Hepatocyte (in vitro differentiated cells): ENCODE measurements at regions not wholly inside any gene's neighbourhood (a gene's known extent, or its start where the extent isn't known, plus 50 kb on each side); places are given as distances from the start of the nearest gene placed in this dataset.

ENCODE experiments used
- CTCF ChIP-seq: fragments of 200-600 bp; sonication (generic); IDR thresholded peaks from 2 replicates; pipeline ENCODE4 v1.5.1; 2016; ENCODE audit warnings: antibody characterized with exemption, mild to moderate bottlenecking; ENCODE audit not compliant: poor library complexity
- EZH2 ChIP-seq: fragments of 200-600 bp; sonication (generic); IDR thresholded peaks from 2 replicates; pipeline ENCODE4 v1.6.1; 2016; ENCODE audit warnings: antibody characterized with exemption, mild to moderate bottlenecking, borderline replicate concordance
- EZH2phosphoT487 ChIP-seq: fragments of 200-600 bp; sonication (generic); IDR thresholded peaks from one replicate; pipeline ENCODE4 v1.6.1; 2018; ENCODE audit warnings: antibody characterized with exemption, mild to moderate bottlenecking, low read depth, moderate library complexity; ENCODE audit not compliant: unreplicated experiment, severe bottlenecking

GRCh38 chr9:23343226-23343625 is 482.8 kb downstream of the ELAVL2 start:
- TF ChIP-seq CTCF (no peak), EZH2 (no peak), EZH2phosphoT487 (no peak)
